Activated CD4-positive, alpha-beta T cell treated with anti-CD3 and anti-CD28 coated beads for 24 hours (primary cell): ENCODE measurements at regions not wholly inside any gene's neighbourhood (a gene's known extent, or its start where the extent isn't known, plus 50 kb on each side); places are given as distances from the start of the nearest gene placed in this dataset.

ENCODE experiments used
- DNase-seq, 2 donors: peaks; one replicate each; pipeline ENCODE4 v3.0.0-alpha.2; 2020; ENCODE audit warnings: low read depth in 2 of 2

DNA sequence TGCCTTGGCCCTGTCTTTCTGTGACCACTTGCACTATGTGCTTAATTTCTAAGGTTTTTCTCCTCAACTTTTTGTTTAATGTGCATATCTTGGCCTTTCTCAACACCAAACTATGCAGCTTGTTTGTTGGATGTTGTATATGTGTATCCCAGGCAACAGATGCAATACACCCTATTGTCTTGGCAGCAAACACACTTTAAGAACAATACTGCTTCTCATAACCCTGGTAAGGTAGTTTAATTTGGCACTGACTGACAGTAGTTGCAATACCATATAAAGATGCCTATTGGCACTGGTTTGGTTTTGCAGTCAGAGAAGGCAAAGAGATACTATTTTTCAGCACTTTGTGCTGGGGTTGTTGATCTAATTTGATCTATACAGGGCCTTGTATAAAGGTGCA is 360.7 kb upstream of the CWC22 start:
- DNase-seq: no peak

DNA sequence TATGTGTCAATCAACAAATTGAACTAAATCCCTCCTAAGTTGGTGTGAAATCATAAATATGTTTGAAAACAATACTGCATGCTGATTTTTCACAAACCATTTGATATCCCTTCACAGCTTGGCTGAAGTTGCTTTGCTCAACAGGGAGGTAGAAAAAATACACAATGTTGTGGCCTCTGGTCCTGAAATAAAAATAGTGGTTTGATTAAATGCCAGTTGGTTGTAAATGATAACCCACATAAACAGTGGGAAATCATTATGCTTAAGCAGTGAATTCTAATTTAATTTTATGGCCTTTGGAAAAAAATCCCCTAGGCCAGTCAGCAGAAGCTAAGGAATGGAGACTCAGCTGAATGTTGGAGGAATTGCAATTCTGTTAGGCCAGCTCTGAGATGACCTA is 359.4 kb upstream of the CWC22 start:
- DNase-seq: no peak

DNA sequence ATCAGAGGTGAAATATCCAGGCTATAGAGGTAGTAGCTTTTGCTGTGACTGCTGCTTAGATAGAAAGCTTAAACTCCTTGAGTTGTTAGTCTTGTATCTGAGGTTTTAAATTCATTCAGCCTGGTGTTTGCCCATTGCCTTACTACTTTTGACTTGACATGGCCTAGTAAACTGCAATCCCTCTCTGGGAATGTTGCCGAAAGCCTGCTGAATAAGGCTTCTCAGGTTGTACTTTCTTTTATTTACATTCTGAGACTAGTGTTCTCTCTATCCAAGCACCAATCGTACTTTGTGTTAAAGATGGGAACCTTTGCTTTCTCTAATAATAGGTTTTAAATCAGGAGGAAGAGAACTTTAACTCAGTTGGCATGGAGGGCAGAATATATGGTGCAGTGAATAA is 357.6 kb upstream of the CWC22 start:
- DNase-seq: no peak

DNA sequence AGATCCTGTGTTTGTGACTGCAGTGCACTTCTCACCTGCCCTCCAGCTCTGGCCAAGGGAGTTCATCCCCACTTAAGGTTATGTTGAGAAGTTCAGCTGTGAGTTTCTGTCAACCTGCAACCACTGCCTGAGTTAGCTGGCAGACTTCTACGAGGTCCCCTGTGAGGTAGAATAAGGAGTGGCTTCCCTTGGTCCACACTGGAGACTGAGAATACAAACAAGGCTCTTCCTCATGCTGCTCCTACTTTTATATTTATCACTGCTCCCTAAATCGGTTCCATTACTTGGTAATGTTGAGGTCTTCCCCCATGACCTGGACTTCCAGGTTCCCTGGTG is 353.2 kb upstream of the CWC22 start:
- DNase-seq: no peak

DNA sequence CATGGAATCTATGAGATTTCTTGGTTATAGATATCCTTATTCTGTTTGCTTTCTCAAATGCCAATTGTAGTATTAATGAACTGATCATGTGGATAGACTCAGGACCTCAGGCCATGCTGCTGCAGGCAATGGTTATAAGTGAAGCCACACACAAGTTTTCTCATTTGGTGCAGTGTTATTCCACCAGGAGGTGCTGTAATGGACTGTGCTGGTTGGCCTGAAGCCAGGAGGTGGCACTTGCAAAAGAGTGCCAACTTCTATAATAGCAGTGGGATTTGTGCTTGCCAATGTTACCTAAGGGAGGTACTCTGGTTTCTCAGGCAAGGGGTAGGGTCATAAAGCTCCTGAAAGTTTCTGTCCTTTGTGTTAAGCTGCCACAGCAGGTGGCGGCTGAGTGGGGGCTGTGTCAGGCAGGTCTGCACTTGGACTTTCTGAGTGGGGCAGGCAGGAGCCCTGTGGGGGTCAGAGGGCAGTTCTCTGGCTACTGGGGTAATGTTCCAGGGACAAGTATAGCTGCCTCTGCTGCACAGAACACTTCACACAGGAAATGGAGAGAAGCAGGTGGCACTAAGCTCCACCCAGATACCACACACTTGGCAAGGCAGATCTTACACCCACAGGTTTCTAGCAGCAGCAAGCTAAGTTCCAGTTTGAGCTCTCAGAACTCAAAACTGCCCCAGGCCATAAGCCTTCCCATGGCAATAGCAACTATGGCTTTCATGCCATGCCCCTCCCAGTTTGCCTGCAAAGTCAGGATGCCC is 352.6 kb upstream of the CWC22 start:
- DNase-seq: no peak

DNA sequence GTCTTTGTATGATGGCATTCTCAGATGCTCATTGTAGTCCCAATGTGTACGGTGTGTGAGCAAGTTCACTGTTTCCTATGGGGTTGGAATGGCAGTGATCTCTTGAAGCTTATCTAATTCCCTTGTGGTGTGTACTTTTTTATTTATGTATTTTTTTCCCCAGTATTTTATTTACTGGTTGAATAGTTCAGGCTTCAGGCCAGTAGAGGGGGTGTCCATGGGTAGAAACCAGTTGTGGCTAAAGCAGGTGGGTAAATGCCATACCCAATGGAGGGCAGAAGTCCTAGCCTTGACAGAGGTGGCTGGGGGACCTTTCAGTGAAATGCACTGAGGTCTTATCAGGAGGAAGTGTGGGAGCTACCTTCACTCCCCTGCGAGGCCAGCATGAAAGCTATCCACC is 351.4 kb upstream of the CWC22 start:
- no peak for DNase-seq

DNA sequence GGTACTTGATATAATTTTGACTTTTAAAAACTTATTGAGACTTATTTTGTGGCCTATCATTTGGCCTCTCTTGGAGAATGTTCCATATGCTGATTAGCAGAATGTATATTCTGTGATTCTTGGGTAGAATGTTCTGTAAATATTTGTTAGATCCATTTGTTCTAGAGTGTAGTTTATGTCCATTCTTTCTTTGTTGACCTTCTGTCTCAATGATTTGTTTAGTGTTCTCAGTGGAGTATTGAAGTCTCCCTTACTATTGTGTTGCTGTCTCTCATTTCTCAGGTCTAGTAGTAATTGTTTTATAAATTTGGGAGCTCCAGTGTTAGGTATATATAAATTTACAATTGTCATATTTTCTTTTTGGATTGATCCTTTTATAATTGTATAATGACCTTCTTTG is 349.6 kb upstream of the CWC22 start:
- DNase-seq: no peak

DNA sequence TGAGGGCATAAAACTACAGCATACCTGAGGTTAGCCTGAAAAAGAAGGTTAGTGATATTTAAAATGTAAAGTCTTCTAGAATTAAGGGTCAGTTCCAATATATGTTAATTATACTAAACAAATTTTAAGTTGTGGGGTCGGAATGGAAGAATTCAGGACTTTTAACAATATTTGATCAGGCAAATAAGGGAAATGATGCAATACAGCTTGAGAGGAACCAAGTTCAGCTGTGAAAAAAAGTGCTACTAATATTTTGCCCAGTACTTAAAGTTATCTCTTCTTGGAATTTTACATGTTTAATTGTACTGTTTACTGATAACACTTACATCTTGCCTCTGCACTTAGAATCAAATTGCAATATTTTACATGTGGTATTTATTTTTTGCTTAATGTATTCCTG is 345.5 kb upstream of the CWC22 start:
- no peak for DNase-seq

DNA sequence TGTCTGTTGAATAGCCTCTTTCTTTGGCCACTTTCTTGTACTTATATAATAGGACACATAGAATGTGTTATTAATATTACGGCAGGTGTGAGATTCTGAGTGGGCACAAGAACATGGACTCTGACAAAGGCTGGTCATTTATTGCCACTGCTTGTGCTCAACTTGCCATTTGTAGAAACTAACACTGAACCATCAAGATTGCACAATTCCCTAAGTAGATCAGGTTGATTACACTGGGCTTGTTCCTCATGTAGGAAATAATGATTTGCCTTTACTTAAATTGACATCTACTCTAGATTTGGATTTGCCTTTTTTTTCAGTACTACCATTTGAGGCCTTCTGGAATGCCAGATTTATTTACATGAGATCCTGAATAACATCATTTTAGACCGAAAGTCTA is 342.7 kb upstream of the CWC22 start:
- DNase-seq: no peak

DNA sequence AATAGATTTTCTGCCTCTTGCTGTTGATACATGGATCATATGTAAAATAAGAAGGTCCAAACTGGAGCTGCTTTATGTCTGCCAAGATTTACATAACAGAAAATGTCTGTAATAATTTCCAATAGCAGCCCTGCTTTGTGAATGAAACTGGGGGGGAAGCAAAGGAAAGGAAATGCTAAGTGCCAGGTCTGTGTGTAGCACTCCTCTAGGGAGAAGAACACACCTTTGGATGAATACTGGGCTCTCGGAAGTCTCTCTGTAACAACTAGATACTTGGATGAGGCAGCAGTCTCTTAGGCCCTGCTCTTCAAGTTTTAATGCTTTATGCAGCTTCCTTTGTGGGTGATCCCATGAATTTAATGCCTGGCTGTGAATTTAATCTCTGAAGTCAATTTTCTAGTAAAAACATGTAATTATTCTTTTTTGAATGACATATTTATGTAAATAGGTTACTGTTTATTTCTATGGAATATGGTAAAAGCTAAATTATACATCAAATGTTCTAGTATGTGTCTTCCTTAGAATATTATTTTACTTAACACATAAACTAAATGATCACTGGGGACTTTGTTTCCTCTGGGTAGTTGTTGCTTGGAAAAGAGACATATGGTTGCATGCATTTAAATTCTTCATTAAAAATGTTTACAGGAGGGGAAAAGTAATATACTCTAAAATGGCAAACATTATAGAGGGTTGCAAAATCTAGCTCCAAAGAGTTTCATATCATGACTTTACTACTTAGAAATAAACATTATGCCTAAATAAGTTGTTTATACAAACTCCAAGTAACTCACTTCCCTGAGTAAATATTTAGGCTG is 336.6 kb upstream of the CWC22 start:
- no peak for DNase-seq

DNA sequence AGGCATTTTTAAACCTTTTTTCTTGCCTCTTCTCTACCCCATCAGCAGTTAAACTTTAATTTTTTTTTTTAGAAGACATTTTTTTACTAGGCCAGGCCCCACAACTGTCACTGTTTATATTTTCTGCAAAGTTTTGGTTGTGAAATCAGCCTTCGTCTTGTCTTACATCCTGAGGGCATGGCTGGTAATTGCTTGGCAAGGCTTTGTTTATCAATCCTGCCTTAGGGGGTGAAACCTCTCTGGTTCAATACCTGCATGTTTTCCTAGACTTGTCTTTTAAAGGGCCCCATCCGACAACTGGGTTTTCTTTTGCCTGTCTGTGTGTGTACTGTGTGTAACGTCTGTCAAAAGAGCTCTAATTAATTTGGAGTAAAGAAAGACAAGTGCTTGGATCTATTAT is 330.0 kb upstream of the CWC22 start:
- DNase-seq: no peak

DNA sequence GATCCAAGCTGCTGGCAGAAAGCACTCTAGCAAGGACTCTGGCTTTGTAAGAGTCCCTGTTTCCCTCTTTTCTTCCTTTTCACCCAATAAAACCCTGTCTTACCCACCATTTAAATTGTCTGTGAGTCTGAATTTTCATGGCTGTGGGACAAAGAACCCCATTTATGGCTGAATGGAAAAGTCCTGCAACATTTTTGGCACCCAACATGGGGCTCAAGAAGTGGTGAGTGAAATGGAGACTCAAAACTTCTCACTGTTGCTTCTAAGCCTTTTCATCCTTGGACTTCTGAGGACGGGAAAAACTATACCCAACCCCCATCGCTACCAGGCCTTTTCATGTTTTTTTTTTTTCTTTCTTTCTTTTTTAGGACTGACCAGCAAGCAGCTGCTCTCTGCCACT is 329.5 kb upstream of the CWC22 start:
- no peak for DNase-seq

DNA sequence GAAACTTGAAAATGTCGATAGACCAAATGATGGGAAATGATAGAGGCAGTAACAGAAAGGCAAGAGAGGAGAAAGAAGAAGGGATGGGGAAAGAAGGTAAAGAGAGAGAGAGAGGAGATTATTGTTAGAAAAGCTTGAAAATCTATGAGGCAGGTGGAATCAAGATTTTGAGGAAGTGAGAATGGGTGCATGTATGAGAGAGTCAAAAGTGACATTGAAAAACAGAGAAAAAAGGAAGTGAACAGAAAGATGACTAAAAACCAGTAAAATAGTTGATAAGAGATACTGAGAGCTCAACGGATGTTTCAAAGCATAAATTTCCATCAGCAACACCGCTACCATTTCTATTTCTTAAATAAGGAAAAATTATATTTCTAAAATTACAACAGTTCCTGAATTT is 327.4 kb upstream of the CWC22 start:
- no peak for DNase-seq

DNA sequence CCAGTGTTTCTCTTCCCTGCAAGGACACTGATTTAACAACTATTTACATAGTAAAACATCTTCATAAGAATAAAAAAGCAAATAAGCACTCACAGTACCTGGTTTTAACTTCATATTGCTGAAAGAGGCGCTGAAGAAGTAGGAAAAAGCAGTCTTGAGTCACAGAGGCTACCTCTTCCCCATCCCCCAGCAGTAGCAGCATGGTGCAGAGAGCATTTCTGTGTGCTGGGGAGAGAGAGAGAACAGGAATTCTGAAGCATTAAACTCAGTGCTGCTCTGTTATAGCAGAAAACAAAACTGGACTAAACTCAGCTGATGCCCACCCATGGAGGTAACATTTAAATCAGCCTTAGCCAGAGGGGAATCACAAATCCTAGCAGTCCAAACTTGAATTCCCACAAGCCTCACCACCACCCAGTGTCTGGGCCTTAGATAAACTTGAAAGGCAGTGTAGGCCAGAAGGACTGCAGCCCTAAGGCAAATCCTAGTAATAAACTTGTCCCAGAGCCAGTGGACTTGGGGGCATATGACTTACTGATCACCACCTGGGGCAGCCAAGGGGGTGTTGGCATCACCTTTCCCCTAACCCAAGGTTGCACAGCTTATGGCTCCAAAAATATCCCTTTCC is 321.8 kb upstream of the CWC22 start:
- no peak for DNase-seq

DNA sequence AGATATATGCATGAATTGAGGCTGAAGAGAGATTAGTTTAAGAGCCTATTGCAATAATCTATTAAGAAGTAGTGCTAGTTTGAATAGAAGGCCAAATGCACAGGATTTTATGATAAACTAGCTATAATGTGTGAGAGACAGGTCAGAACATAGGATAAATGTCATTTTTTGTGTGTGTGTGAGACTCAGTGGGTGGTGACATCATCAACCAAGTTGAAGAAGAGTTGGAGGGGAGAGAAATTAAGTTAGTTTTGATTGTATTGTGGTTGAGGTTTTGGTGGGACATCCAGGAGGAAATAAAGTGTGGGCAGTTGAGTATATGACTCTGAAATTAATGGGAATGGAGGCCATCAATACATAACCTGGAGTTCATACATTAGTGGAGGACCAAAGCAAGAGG is 320.1 kb upstream of the CWC22 start:
- DNase-seq: no peak

DNA sequence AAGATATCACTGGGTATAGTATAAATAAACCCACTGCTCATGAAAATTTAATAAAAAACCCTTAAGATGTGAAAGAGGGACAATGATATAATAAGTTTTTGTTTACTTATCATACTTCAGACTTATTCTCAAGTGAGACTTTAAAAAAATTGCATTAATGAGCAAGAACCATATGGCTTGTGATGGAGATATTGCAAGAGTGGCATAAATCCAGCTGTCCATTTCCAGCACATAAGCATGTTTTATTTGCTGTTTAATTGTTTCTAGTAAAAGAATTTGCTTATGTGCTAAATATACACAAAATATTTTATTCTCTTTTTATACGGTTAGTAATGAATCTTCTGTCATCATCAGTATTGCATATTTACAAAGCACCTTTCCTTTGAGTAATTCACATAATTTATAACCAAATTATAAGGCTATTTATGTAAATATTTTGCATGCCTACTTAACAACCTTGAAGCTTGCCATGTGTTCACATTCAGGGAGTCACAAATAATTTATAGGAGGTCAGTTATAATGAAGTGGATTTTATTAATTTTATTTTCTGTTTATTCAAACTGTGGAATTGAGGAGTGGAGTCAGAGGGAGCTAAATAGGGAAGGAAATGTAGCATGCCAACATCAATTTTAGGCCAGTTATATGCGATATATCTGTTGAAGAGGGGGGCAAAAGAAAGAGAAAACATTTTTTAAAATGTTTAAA is 318.5 kb upstream of the CWC22 start:
- DNase-seq: no peak

DNA sequence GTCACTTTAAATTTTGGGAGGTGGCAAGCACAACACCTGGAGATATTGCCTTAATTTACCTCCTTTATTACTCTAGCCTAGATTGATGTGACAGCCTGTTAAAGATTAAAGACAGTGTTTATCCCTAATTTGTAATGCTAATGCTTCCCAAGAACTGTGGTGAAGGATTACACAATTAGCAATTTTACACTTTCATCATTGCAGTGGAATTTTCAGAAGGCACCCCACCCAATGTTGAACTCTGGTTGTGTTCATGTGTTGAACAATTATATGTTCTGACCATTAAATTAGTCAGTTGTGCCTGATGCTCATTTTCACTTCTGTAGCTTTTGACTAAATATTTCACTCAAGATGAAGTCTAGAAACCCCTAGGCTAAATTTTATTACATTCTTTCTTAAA is 317.1 kb upstream of the CWC22 start:
- DNase-seq: no peak

DNA sequence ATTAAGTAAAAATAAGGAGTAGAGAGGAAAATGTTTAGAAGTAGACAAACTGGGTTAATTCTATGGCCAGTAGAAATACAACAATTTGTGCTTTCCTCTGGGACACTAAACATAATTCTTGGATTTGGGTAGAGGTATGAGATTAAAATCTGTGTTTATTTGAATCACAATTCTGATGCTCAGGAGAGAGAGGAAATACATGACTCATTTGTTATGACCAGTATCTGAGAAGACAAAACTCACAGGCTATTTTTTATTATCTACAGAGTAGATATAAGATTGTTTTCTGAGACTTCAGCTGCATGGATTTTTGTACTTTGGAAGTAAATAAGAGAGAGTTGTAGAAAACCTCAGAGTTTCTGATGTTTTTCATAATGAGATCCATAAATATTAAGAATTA is 315.7 kb upstream of the CWC22 start:
- no peak for DNase-seq

DNA sequence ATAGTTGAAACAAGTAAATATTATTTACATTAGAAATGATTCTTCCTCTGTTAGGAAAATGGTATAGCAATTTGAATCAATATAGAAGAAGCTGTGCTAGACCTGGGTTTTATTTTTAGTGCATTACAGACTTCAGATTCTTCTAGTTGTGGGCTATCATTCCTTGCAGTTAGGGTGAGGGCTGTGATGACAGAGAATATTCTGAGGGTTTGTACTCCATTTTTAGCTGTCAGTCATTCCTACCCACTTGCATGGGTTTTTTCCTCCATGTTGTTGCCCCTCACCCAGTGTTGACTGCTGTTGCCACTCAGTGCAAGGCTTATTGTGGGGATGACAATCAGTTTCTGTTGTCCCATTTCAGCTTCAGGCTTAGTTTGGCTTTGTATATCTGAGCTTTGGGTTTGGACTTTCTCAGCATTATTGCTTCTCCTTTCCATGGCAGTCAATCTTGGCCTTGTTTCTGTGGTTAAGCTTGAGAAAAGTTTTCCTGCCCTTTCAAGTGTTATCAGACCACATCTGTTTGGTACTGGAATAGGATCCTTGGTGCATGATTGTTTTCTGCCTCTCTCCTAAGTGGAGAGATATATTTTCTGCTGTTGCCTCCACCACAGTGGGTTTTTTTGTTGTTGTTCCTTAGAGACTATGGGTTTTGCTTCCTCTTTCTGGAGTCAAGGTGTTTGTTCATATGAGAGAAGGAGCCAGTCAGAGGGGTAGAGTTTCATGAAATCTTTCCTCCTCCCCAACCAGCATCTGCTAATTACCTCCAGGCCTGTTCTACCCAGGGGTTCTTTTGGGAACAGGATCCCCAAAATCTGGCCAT is 312.7 kb upstream of the CWC22 start:
- no peak for DNase-seq

DNA sequence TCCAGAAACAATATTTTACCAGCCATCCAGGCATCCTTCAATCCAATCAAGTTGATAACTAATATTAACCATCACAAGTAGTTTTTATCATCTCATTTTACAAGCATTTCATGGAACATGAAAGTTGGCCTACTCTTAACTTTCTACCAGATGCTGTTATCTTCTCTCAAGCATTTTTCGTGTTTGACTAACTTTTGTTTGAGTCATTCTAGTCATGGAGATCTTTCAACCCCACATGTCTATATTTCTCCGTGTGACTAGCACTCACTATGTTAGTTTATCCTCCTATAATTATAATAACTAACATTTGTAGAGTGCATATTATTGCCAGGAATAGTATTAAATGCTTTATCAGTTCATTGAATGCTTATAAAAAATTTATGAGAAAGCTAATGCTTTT is 307.0 kb upstream of the CWC22 start:
- DNase-seq: no peak

DNA sequence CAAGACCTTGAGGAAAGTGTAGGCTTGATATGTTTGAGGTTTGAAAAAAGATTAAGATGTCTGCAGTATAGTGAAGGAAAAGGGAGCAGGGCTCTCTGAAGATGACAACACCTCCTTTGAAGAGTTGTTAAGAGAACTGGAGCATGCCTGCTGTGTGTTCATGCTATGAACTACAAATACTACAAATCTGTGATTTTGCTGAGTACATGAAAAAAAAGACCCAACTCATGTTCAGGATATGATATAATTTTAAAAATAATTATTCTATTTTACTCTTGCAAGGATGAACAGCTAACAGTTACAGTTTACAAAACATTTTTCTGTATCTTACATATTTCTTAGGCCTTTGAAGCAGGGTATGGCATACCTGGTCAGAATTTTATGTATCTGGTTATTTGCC is 305.4 kb upstream of the CWC22 start:
- DNase-seq: no peak

DNA sequence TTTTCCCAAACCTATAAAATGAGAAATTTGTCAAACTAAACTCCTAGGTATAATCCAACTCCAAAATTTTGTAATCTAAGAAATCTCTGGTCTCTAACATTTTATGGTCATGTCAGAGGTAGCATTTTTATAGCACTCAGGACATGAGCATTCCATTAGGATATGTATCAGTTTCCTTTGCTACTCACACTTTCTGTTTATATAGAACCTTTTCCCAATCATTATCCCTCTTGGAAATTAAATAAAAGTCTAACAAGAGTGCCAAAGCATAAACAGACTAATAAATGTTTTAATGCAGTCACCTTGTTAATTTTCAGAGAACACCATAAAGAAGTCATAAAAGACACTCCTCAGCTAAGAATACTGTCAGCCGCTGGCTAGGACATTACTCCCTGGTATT is 300.0 kb upstream of the CWC22 start:
- no peak for DNase-seq
